SU-DHL-6 (cell line): ENCODE measurements at regions not wholly inside any gene's neighbourhood (a gene's known extent, or its start where the extent isn't known, plus 50 kb on each side); places are given as distances from the start of the nearest gene placed in this dataset.

Experiments
- EZH2phosphoT487 ChIP-seq: fragments of 200-600 bp; sonication (generic), shearing (Covaris generic); conservative IDR thresholded peaks from 2 replicates; pipeline ENCODE4 v1.6.1; 2018; ENCODE audit warnings: mild to moderate bottlenecking, antibody characterized with exemption, low read length, moderate library complexity, mixed read lengths
- TF ChIP-seq, protein P1 (sequence below): fragments of 200-600 bp; sonication (generic); IDR thresholded peaks from one replicate; pipeline ENCODE4 v1.5.1; 2017; ENCODE audit warnings: antibody characterized with exemption, mild to moderate bottlenecking, low read length, moderate library complexity; ENCODE audit not compliant: insufficient read depth, poor library complexity, severe bottlenecking

GRCh38 chr14:38786921-38787320, 316.1 kb downstream of the SEC23A start:
- TF ChIP-seq, protein P1, sequence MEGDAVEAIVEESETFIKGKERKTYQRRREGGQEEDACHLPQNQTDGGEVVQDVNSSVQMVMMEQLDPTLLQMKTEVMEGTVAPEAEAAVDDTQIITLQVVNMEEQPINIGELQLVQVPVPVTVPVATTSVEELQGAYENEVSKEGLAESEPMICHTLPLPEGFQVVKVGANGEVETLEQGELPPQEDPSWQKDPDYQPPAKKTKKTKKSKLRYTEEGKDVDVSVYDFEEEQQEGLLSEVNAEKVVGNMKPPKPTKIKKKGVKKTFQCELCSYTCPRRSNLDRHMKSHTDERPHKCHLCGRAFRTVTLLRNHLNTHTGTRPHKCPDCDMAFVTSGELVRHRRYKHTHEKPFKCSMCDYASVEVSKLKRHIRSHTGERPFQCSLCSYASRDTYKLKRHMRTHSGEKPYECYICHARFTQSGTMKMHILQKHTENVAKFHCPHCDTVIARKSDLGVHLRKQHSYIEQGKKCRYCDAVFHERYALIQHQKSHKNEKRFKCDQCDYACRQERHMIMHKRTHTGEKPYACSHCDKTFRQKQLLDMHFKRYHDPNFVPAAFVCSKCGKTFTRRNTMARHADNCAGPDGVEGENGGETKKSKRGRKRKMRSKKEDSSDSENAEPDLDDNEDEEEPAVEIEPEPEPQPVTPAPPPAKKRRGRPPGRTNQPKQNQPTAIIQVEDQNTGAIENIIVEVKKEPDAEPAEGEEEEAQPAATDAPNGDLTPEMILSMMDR: no peak
- TF ChIP-seq EZH2phosphoT487: no peak
